Activated naive CD4-positive, alpha-beta T cell treated with anti-CD3 and anti-CD28 coated beads, Interleukin-2, amount 50 U/mL, for 72 hours (primary cell): ENCODE measurements at regions not wholly inside any gene's neighbourhood (a gene's known extent, or its start where the extent isn't known, plus 50 kb on each side); places are given as distances from the start of the nearest gene placed in this dataset.
"Not testable (repeated sequence)": the region's sequence is repeated elsewhere in the genome, so short reads cannot be mapped to it uniquely, and the experiment has no call there.

Experiments
- ATAC-seq, 2 donors: fragments of 150-1000 bp; cut with Tn5 transposase; 2 replicates each; pipeline ENCODE4 v1.10.0; 2021; ENCODE audit warnings: mild to moderate bottlenecking in 2 of 2, moderate library complexity in 2 of 2
- DNase-seq, 2 donors: peaks; one replicate each; pipeline ENCODE4 v3.0.0; 2021 to 2022; ENCODE audit warnings: low spot score in 2 of 2
- H3K27ac Mint-ChIP-seq, 2 donors: one replicate each; pipeline ENCODE4 v1.8.0; 2022; ENCODE audit warnings: mild to moderate bottlenecking in 2 of 2, mixed read lengths in 2 of 2
- H3K36me3 Mint-ChIP-seq, 2 donors: one replicate each; pipeline ENCODE4 v1.8.0; 2022; ENCODE audit warnings: mixed read lengths in 2 of 2
- H3K9me3 Mint-ChIP-seq, 2 donors: one replicate each; pipeline ENCODE4 v1.8.0; 2022; ENCODE audit warnings: mixed read lengths in 2 of 2

- peaks cover 0 to 3% of the 10 kb centered on the region in 2 donors for H3K9me3 Mint-ChIP-seq
- no peaks in the 10 kb centered on the region for H3K36me3 Mint-ChIP-seq
- ATAC-seq, result no peak
- DNase-seq, result no peak
- H3K27ac Mint-ChIP-seq, result no peak overlapping the region
These were observed 193.3 kb upstream of the GRIN3A start for GRCh38 chr9:101931756-101932155.

- no peak for DNase-seq
- Mint-ChIP-seq H3K9me3 (peaks cover 0 to 3% of the 10 kb centered on the region in 2 donors), H3K36me3 (no peaks in the 10 kb centered on the region), H3K27ac (no peak overlapping the region)
- ATAC-seq, result no peak
These were observed 192.3 kb upstream of the GRIN3A start for GRCh38 chr9:101930783-101931182.

DNA sequence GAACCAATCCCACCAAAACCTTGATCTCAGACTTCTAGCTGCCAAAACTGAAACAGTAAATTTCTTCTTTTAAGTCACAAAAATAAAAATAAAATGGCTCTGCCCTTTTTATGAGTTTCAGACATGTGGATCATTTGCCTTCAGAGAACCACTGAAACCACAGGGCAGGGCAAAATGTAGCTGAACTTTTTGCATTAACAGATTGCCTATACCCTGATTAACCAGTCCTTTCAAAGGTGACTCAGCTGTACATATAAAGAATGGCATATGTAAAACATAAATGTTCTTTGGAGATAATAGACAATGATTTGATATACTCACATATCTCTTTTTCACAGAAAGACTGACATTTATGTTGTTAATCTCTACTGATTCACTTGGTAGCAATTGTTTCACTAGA lies 187.1 kb upstream of the GRIN3A start:
- Mint-ChIP-seq H3K27ac (no peak overlapping the region), H3K9me3 (peaks cover 4 to 5% of the 10 kb centered on the region in 2 donors), H3K36me3 (no peaks in the 10 kb centered on the region)
- DNase-seq, result no peak
- ATAC-seq, result no peak

DNA sequence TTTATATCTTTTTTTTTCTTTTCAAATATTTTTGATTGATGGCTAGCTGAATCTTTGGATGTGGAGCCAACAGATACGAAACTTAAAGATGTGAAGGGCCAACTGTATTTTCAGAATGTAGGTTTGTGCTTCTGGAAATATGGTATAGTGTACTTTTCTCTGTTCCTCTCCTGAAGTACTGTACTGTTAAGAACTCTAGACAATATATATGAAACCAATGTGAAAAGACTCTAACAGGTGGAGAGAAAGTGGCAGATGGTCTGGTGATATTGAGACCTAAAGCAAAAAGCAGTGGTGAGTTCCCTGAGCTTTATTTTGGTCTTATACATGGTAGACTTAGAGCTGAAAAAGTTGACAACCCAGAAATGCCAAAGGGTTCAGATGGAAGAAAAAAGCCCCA lies 185.0 kb upstream of the GRIN3A start:
- H3K27ac Mint-ChIP-seq, result no peak overlapping the region
- no peak for ATAC-seq
- H3K9me3 Mint-ChIP-seq, result peaks cover 4 to 5% of the 10 kb centered on the region in 2 donors
- no peak for DNase-seq
- no peaks in the 10 kb centered on the region for H3K36me3 Mint-ChIP-seq

- H3K36me3 Mint-ChIP-seq, H3K27ac Mint-ChIP-seq, DNase-seq, H3K9me3 Mint-ChIP-seq, ATAC-seq: not testable (repeated sequence)
These were observed 178.5 kb upstream of the GRIN3A start for GRCh38 chr9:101916948-101917347.

GRCh38 chr9:101915482-101915881 lies 177.0 kb upstream of the GRIN3A start:
- no peak overlapping the region for H3K27ac Mint-ChIP-seq
- DNase-seq, result no peak
- no peaks in the 10 kb centered on the region for H3K36me3 Mint-ChIP-seq
- ATAC-seq, result no peak
- no peaks in the 10 kb centered on the region for H3K9me3 Mint-ChIP-seq

GRCh38 chr9:101912698-101913097 lies 174.3 kb upstream of the GRIN3A start:
- H3K27ac Mint-ChIP-seq, result no peak overlapping the region
- no peak for DNase-seq
- no peak for ATAC-seq
- H3K36me3 Mint-ChIP-seq, result no peaks in the 10 kb centered on the region
- H3K9me3 Mint-ChIP-seq, result peaks cover 4 to 5% of the 10 kb centered on the region in 2 donors

- DNase-seq (no peak), ATAC-seq (no peak)
- Mint-ChIP-seq H3K36me3 (no peaks in the 10 kb centered on the region), H3K27ac (no peak overlapping the region), H3K9me3 (peaks cover 8% of the 10 kb centered on the region in 2 donors)
These were observed 169.0 kb upstream of the GRIN3A start for GRCh38 chr9:101907466-101907865.

DNA sequence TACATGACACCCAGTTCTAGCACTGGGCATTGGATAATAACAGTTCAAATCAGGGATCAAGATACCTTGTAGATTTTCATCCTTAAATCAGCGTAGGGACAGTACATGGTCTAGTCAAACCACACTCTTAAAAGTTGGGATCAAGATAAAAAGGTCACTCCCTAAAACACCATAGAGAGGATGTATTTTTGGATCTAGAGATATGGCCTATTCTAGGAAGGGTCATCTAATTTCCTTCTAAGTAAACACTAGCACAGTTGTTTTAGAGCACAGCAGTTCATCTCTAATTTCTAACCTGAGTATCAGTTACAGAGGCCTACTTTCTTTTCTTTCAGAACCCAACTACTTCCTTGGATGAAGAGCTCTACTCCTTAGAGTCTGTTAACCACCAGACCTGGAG lies 166.4 kb upstream of the GRIN3A start:
- DNase-seq (no peak), ATAC-seq (no peak)
- peaks cover 7% of the 10 kb centered on the region in 2 donors for H3K9me3 Mint-ChIP-seq
- H3K36me3 Mint-ChIP-seq, result no peaks in the 10 kb centered on the region
- H3K27ac Mint-ChIP-seq, result no peak overlapping the region

- ATAC-seq (no peak), DNase-seq (no peak)
- Mint-ChIP-seq H3K27ac (no peak overlapping the region), H3K36me3 (no peaks in the 10 kb centered on the region), H3K9me3 (no peaks in the 10 kb centered on the region)
These were observed 163.6 kb upstream of the GRIN3A start for GRCh38 chr9:101902051-101902450.

GRCh38 chr9:101897196-101897595 lies 158.7 kb upstream of the GRIN3A start:
- Mint-ChIP-seq H3K36me3 (no peaks in the 10 kb centered on the region), H3K9me3 (no peaks in the 10 kb centered on the region), H3K27ac (no peak overlapping the region)
- no peak for DNase-seq
- no peak for ATAC-seq

DNA sequence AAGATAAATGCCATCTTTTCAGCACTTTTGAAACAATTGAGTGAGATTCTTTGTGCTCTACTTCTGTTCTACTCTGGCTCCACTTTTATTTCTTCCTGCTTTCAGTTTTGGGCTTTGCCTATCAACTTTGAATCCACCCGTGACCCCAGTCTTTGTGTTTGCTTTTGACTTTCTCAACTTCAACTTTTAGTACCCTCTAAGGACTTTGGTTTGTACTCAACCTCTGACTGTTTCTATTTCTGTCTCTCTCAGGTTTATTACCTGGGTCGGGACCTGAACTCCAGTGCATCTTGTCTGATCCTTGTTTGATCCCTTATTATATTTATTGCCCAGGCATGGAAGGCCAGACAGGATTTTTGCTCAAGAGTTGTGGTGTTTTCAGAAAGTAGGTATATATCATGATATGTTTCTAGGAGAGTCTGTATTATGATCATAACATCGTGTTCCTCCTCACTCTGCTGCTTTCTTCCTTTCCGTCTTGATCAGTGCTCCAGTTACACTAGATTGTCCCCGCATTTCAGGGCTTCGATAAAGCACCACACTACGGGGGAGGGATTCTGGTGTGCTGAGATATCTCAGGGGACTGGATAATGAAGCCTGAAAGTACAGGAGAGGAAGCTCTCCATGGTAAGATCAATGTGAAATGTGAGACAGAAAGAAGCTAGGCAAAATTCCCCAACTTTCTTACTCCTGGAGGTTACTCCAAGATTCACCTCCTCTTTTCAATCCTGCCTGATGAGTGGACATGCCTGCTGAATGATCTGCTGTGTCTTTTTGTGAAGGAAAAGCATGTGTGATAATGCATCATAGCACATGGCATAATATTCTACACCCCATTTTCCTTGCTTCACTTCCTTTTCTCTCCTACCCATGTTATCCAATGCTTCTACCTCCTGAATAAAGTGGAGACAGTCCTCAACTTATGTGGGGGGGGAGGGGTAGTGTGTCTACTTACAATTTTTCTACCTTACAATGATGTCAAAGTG lies 155.5 kb upstream of the GRIN3A start:
- Mint-ChIP-seq H3K27ac (no peak overlapping the region), H3K9me3 (no peaks in the 10 kb centered on the region), H3K36me3 (no peaks in the 10 kb centered on the region)
- DNase-seq, result no peak
- no peak for ATAC-seq

DNA sequence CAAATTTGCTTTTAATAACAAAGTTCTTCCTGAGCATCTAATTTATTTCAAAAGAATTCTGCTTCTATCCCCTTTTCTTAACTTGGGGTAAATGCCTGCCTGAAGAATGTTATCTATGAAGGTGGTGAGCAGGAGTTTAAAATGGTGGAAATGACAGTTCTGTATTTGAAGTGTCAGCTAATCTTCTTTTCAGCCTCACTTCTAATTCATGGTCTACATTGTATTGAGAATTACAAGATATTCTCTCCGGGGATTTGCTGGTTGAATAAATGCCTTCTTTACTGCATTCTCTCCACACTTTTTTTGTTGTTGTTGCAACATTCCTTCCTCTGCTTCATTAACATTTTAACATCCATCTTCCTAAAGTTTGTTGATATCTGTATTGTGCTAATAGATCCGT lies 143.1 kb upstream of the GRIN3A start:
- ATAC-seq (no peak), DNase-seq (no peak)
- H3K27ac Mint-ChIP-seq, result no peak overlapping the region
- H3K9me3 Mint-ChIP-seq, result peaks cover 0 to 4% of the 10 kb centered on the region in 2 donors
- no peaks in the 10 kb centered on the region for H3K36me3 Mint-ChIP-seq

GRCh38 chr9:101880846-101881245 lies 142.4 kb upstream of the GRIN3A start:
- no peaks in the 10 kb centered on the region for H3K36me3 Mint-ChIP-seq
- peaks cover 0 to 4% of the 10 kb centered on the region in 2 donors for H3K9me3 Mint-ChIP-seq
- no peak for ATAC-seq
- H3K27ac Mint-ChIP-seq, result no peak overlapping the region
- no peak for DNase-seq

GRCh38 chr9:101878734-101879133 lies 140.3 kb upstream of the GRIN3A start:
- ATAC-seq (no peak), DNase-seq (no peak)
- Mint-ChIP-seq H3K9me3 (peaks cover 0 to 4% of the 10 kb centered on the region in 2 donors), H3K27ac (no peak overlapping the region), H3K36me3 (no peaks in the 10 kb centered on the region)

DNA sequence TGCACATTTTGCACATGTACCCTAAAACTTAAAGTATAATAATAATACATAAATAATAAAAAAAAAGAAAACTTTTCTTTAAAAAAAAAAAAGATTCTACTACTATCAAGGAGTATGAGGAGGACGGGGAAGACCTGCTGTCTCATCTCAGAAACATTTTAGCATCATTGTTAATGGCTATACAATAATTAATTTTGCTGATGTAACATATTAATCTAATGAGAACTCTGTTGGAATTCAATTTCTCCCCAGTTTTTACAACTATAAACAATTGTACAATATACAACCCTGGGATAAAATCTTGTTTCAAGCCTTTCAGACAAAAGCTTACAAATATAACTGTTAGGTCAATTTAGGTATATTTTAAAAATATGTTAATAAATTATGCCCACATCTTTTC lies 139.0 kb upstream of the GRIN3A start:
- no peak for DNase-seq

GRCh38 chr9:101861472-101861871 lies 123.0 kb upstream of the GRIN3A start:
- H3K9me3 Mint-ChIP-seq, result peaks cover 0 to 5% of the 10 kb centered on the region in 2 donors
- H3K27ac Mint-ChIP-seq, result no peak overlapping the region
- peaks cover 0 to 4% of the 10 kb centered on the region in 2 donors for H3K36me3 Mint-ChIP-seq
- DNase-seq, result no peak
- no peak for ATAC-seq

More for the DNA sequence above, 139.0 kb upstream of the GRIN3A start:
- peaks cover 0 to 4% of the 10 kb centered on the region in 2 donors for H3K9me3 Mint-ChIP-seq
- ATAC-seq, result no peak
- H3K36me3 Mint-ChIP-seq, result no peaks in the 10 kb centered on the region
- H3K27ac Mint-ChIP-seq, result no peak overlapping the region

- Mint-ChIP-seq H3K9me3 (peaks cover 0 to 5% of the 10 kb centered on the region in 2 donors), H3K27ac (no peak overlapping the region), H3K36me3 (peaks cover 0 to 4% of the 10 kb centered on the region in 2 donors)
- ATAC-seq, result no peak
- no peak for DNase-seq
These were observed 122.5 kb upstream of the GRIN3A start for GRCh38 chr9:101860920-101861319.
